HG02885 (cell line): ENCODE measurements at regions not wholly inside any gene's neighbourhood (a gene's known extent, or its start where the extent isn't known, plus 50 kb on each side); places are given as distances from the start of the nearest gene placed in this dataset.

Experiments
- ATAC-seq: cut with Tn5 transposase; IDR thresholded peaks from one replicate; pipeline ENCODE4 v1.9.1; 2021; ENCODE audit warnings: mild to moderate bottlenecking; ENCODE audit not compliant: unreplicated experiment, poor library complexity

DNA sequence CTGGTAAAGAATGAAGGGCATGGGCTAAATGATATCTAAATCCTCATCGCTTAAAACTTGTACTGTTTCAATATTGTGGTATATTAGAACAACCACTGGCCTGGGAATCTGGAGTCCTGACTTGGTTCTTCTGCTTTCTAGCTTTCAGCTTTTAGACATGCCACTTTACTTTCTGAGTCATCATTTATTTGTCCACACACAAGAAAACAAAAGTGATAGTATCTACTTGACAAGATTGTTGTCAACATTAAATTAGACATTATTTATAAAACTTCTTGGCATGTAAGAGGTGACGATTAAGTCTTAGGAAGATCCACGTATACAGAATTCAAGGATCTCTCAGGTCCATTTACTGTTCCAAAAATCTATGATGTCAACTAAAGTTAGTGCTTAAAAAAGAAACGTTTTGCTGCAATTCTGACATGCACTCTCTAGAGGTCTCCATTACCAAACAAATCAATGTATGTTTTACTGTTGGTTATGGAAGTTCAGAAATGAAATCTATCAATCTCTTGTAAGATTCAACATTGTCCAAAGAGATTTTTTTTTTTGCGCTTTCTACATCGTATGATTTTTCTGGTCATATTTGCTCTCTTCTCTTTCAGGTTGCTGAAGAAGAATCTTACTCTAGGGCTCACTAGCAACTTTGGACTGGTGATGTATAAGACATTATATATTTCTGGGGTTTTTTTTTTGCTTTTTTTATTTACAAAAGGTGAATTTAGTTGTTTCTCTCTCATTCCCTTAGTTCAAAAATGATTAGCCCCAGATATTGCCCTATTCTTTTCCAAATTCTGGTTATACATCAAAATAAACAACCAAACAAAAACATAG, 53.6 kb upstream of the DYNC1I1 start:
- no peak for ATAC-seq

DNA sequence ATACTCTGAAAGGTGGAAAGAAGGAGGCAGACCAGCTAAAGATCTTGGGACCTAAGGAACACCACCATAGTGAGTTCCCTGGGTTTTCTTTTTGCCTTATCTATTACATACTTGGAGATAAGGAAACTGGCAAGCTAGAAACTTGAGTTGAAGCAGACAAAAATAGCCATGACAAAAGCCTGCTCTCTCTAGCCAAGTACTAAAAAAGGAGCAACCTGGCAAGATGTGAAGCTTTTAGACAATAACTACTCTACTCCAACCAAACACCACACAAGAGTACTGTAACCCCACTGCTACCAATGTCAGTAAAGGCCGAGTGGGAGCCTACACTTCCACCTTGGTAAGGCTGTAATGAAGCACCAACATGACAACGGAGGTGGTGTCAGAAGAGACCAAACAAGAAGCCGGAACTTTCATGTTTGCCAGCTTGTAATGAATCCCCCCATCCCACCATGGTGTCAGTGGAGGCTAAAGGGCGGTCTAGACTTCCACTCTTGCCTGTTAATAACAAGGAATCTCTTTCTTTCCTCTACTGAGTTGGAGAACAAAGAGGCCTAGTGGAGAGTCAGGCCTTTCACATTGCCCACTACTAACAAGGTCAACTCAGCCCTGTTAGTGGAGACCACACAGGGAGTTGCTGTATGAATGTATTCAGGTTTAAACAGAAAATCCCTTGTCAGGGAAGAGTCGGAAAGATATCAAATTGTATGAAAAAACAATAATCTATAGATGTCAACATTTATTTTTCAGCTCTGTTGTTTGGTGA, 55.8 kb upstream of the DYNC1I1 start:
- ATAC-seq: no peak

DNA sequence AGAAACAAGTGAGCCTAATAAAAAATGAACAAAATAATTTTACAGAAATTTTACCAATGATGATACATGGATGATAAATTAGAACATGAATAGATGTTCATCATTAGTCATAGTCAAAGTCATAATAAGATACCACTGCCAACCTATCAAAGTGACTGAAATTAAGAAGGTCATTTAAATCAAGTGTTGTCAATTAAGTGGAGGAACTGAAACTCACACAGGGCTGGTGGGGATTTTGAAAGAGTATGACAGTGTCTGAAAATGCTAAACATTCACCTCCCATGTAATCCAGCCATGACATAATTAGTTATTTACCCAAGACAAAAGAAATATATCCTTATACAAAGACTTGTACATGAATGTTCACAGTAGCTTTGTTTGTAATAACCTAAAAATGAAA, 57.1 kb upstream of the DYNC1I1 start:
- peak; percentile 88 for ATAC-seq

DNA sequence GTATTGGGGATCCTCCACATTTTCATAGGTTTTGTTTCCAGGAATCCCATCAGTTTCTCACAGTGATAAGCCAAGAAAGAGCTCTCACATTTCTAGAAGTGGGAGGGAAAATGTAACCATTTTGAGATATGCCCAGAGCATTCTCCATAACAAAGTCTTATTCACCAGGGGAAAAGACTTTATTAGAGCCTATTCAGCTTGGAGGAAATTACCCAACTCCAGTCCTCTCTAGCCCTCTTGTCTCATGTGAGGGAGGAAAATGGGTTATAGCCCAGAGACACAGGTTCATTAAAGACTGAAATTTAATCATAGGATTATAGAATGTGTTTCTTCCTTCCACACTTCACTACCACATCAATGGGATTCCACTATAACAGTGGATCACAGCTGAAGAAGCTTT, 61.6 kb upstream of the DYNC1I1 start:
- no peak for ATAC-seq

- ATAC-seq: no peak
Measured at GRCh38 chr7:95700917-95701316, 71.4 kb upstream of the DYNC1I1 start.

DNA sequence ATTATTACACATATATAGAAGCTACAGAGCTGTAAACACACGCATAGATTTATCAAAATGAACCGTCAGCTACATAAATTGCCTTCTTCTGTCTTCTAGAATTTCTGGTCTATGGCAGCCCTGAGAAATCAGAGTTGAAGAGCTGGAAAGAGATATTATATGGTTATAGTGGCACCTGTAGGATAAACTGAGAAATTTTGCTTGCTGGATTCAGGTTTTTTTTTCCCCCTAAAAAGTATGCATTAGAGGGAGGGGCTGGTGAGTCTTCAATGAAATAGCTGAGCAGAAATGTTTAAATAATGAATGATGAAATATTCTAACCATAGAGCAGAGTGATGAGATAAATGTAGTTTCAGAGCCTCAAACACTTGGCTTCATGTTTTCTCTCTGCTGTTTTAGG, 78.0 kb upstream of the DYNC1I1 start:
- ATAC-seq: no peak

- ATAC-seq: no peak
Measured at GRCh38 chr7:95693551-95694333, 78.6 kb upstream of the DYNC1I1 start.

DNA sequence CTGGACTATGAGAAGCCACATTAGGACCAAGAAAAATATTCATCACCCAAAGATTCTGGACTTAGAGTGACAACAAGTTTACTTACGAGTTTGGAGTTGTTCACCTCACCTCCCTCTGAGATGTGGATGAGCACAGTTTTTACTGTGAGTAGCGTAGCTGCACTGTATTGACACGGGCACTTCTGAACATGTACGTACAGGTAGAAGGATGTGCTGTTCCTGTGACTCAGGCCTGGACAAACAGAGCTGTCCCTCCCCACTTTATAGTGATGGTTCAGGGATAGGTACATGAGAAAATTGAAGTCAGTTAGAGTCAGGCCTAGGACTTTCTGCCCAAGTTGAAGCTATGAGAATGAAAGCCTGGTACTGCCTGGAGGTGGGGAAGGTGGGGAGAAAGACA, 80.9 kb upstream of the DYNC1I1 start:
- no peak for ATAC-seq

DNA sequence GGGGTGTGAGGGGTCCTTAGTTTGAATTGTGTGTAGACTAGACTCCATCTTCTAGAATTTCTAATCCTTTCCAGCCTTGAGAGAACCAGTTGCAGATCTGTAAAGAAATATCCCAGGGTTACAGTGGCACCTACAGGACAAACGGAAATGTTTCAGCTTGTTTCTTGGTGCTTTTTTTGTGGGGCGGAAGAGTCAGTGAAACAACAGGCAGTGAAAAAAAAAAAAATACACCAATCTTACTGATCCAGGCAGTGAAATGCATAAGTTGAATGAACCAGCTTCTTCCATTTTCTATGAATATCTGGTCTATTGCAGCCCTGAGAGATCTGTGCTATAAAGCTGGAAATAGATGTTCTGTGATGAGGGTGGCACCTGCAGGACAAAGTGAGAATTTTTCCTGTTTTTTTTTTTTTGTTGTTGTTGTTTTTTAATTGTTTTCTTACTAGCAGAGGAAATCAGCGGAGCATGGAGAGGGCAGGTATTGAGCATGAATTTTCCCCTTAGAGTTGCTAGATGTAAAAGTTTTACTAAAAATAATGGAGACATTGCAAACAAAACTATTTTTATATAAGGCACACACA, 81.9 kb upstream of the DYNC1I1 start:
- ATAC-seq: peak; percentile 75

GRCh38 chr7:95688931-95689495, 83.3 kb upstream of the DYNC1I1 start:
- no peak for ATAC-seq

GRCh38 chr7:95687759-95688343, 84.5 kb upstream of the DYNC1I1 start:
- peak; percentile 31 for ATAC-seq

DNA sequence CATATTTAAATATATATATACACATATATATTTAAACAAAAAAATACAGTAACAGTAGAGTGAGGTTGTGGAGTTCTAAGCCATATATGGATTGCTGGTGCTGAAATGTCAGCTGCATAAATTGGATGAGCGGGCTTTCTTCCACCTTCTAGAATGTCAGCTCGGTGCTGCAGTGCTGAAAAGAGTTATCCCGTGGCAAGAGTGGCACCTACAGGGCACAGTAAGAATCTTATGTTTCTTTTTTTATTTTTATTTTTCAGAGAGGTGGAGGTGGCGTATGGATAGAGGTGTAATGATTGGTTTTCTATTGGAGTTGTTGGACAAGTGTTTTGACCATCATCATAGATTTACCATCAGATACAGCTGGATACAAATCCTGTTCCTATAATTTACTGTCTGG, 86.2 kb upstream of the DYNC1I1 start:
- no peak for ATAC-seq

DNA sequence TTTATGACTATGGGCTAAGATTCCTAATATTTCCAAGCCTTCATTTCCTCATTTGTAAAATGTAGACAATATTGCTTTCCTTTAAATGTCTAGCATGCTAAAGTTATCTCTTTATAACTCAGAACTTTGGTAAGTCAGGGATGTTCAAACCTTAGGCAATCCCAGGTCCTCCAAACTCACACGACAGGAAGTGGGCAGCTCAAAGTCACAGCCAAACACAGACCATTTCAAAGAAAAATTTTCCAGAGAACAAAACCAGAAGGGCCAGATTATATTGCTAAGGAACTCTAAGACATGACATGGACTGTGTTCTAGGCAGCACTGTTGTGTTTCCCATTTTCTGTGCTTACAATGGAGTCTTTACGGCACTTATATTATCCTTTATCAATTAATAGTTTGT, 87.8 kb upstream of the DYNC1I1 start:
- no peak for ATAC-seq

- no peak for ATAC-seq
Measured at GRCh38 chr7:95684037-95684436, 87.7 kb upstream of the PDK4 start.

DNA sequence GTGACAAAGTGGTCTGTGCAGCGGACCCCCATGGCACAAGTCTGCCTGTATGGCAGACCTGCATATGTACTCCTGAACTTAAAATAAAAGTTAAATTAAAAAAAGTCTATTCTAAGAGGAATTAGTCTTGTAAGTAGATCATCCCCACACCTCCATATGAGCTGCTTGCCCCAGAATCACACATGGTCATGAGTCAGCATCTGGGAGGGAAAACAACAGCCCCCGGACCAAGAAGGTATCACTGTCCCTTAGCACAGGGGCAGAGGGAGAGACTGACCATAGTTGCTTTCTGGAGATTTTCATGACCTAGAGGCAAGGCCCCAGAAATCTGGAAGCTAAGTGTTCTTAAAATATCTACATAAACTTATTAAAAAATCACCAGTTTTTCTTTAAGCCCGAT, 86.6 kb upstream of the PDK4 start:
- no peak for ATAC-seq

- ATAC-seq: no peak
Measured at GRCh38 chr7:95676691-95677090, 80.4 kb upstream of the PDK4 start.

DNA sequence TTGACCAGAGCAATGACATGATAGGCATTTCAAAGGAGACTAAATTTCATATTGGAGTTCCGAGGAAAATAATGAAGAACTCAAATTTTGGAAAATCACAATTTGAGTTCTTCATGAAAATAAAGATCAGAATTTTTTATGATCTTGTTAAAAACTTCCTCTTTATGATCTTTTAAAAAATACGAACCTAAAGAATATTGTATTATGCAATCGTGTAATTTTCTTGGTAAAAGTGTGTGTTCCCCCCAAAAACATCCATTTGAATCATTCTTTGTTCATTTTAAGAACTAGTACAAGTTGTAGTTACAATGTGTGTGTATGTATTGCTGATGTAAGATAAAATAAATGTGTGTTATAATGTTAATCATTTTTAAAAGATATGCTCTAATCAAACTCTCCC, 79.3 kb upstream of the PDK4 start:
- no peak for ATAC-seq

DNA sequence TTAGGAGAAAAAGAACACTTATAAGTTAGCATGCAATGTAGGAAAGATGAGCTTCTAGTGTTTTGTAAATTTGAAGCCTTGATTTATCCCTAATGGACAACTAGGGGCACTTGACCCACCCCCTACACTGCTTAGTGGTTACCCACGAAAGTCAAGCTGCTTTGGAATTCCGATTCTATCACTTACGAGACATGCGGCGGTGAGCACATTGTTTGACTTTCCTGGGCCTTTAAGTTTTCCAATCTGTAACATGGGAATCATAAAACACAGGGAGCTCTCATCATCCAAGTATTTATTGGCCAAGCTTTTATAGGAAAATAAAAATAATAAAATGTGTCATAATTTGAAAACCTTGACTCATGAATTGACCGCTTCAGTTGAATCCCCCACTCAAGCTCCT, 78.7 kb upstream of the PDK4 start:
- ATAC-seq: no peak

DNA sequence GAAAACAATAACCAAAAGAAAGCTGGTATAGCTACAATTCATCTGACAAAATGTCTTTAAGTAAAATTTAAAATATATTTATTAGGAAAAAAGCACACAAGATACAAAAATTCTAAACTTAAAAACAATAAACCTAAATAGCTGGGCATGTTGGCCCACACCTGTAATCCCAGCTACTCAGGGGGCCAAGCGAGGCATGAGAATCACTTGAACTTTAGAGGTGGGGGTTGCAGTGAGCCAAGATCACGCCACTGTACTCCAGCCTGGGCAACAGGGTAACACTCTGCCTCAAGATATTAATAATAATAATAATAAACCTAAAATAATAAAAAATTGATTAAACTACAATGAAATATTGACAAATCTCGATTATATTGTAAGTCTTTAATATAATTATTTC, 77.8 kb upstream of the PDK4 start:
- ATAC-seq: no peak

- no peak for ATAC-seq
Measured at GRCh38 chr7:95672434-95672833, 76.1 kb upstream of the PDK4 start.
